HepG2 (cell line): ENCODE measurements at regions not wholly inside any gene's neighbourhood (a gene's known extent, or its start where the extent isn't known, plus 50 kb on each side); places are given as distances from the start of the nearest gene placed in this dataset.

Source experiments
- CENPBD1 ChIP-seq: sonication (generic); formaldehyde crosslinking; IDR thresholded peaks from 2 replicates; pipeline ENCODE4 v1.8.0; 2022; ENCODE audit warnings: missing genetic modification reagents, low read depth, mild to moderate bottlenecking, borderline replicate concordance
- GRHL1 ChIP-seq: sonication (generic); formaldehyde crosslinking; conservative IDR thresholded peaks from 2 replicates; pipeline ENCODE4 v1.8.0; 2022; ENCODE audit warnings: missing genetic modification reagents
- HNF4A ChIP-seq: sonication (generic); formaldehyde crosslinking; IDR thresholded peaks from 2 replicates; pipeline ENCODE4 v1.4.0; 2020; ENCODE audit warnings: missing genetic modification reagents
- ISL2 ChIP-seq: sonication (generic); formaldehyde crosslinking; IDR thresholded peaks from 2 replicates; pipeline ENCODE4 v1.5.0; 2020; ENCODE audit warnings: missing genetic modification reagents
- KDM1A ChIP-seq: IDR thresholded peaks from 2 replicates; pipeline ENCODE4 v1.6.1; 2016; ENCODE audit warnings: missing compliant biosample characterization
- KLF15 ChIP-seq: sonication (generic); formaldehyde crosslinking; IDR thresholded peaks from 2 replicates; pipeline ENCODE4 v1.8.1; 2023; ENCODE audit warnings: borderline replicate concordance, mild to moderate bottlenecking, inconsistent platforms, missing genetic modification reagents, mixed read lengths
- MAFK ChIP-seq, 2 experiments: IDR thresholded peaks in 1 of 2; conservative IDR thresholded peaks in 1 of 2; 2 replicates each; pipeline ENCODE4 v1.6.1; 2011; ENCODE audit warnings: improper control_type of control experiment in 2 of 2, low read length in 2 of 2
- MTERF4 ChIP-seq: sonication (generic); formaldehyde crosslinking; IDR thresholded peaks from 2 replicates; pipeline ENCODE4 v1.8.0; 2023; ENCODE audit warnings: mild to moderate bottlenecking, missing genetic modification reagents
- ONECUT2 ChIP-seq: sonication (generic); formaldehyde crosslinking; IDR thresholded peaks from 2 replicates; pipeline ENCODE4 v1.4.0; 2020; ENCODE audit warnings: missing genetic modification reagents
- POGZ ChIP-seq: sonication (generic); formaldehyde crosslinking; IDR thresholded peaks from 2 replicates; pipeline ENCODE4 v1.4.0; 2020; ENCODE audit warnings: mild to moderate bottlenecking, missing genetic modification reagents
- SAP130 ChIP-seq: IDR thresholded peaks from 2 replicates; pipeline ENCODE4 v1.6.1; 2016; ENCODE audit warnings: low read depth
- SNRNP70 ChIP-seq: fragments of 200-400 bp; formaldehyde crosslinking; IDR thresholded peaks from 2 replicates; pipeline ENCODE4 v1.6.1; 2017; ENCODE audit warnings: mild to moderate bottlenecking, low read depth, low read length, moderate library complexity
- TFDP1 ChIP-seq: IDR thresholded peaks from 2 replicates; pipeline ENCODE4 v1.6.1; 2016; ENCODE audit warnings: missing compliant biosample characterization, missing genetic modification reagents, borderline replicate concordance
- U2AF2 ChIP-seq: fragments of 200-400 bp; formaldehyde crosslinking; IDR thresholded peaks from 2 replicates; pipeline ENCODE4 v1.6.1; 2017; ENCODE audit warnings: low read depth, mild to moderate bottlenecking, low read length
- ZFP82 ChIP-seq: sonication (generic); formaldehyde crosslinking; IDR thresholded peaks from 2 replicates; pipeline ENCODE4 v1.5.1; 2020; ENCODE audit warnings: mild to moderate bottlenecking, missing genetic modification reagents, borderline replicate concordance
- ZNF350 ChIP-seq: sonication (generic); formaldehyde crosslinking; IDR thresholded peaks from 2 replicates; pipeline ENCODE4 v1.4.0; 2020; ENCODE audit warnings: mild to moderate bottlenecking, low read depth, missing genetic modification reagents, borderline replicate concordance
- ZNF414 ChIP-seq: sonication (generic); formaldehyde crosslinking; IDR thresholded peaks from 2 replicates; pipeline ENCODE4 v1.5.0; 2020; ENCODE audit warnings: missing genetic modification reagents
- ZNF710 ChIP-seq: sonication (generic); formaldehyde crosslinking; IDR thresholded peaks from 2 replicates; pipeline ENCODE4 v1.5.0; 2020; ENCODE audit warnings: mild to moderate bottlenecking, missing genetic modification reagents, borderline replicate concordance
- ZSCAN5A ChIP-seq: sonication (generic); formaldehyde crosslinking; IDR thresholded peaks from 2 replicates; pipeline ENCODE4 v1.8.0; 2022; ENCODE audit warnings: mild to moderate bottlenecking, missing genetic modification reagents, borderline replicate concordance

GRCh38 chr2:234676783-234677450, 180.0 kb upstream of the ARL4C start (continued):
- no peak for TF ChIP-seq ZNF350 (CRISPR knock-in tag)
- TF ChIP-seq ZFP82 (CRISPR knock-in tag) = no peak
- no peak for TF ChIP-seq KLF15 (CRISPR knock-in tag)
- TF ChIP-seq CENPBD1 (CRISPR knock-in tag) = no peak
- TF ChIP-seq SAP130 (CRISPR knock-in tag) = 0 out of 2 replicates have a peak, but pooled peaks have one; percentile 0
- no peak for TF ChIP-seq POGZ (CRISPR knock-in tag)
- TF ChIP-seq ZSCAN5A (CRISPR knock-in tag) = no peak
- no peak for TF ChIP-seq KDM1A (CRISPR knock-in tag)
- peak; percentile 68; the same call in 1 of the 2 replicates for TF ChIP-seq ZNF710 (CRISPR knock-in tag)
- TF ChIP-seq GRHL1 (CRISPR knock-in tag) = no peak
- no peak for TF ChIP-seq MTERF4 (CRISPR knock-in tag)
- TF ChIP-seq SNRNP70 = no peak
- no peak for TF ChIP-seq MAFK (conservative IDR thresholded peaks at IDR 0.05 in 1 of 2, IDR thresholded peaks at IDR 0.05 in 1 of 2; ENCODE audit: low read length in 2 of 2)
- TF ChIP-seq HNF4A (CRISPR knock-in tag) = peak; percentile 48
- no peak for TF ChIP-seq TFDP1 (CRISPR knock-in tag)
- TF ChIP-seq ISL2 = peak; percentile 92
- TF ChIP-seq ZNF414 (CRISPR knock-in tag) = no peak
- TF ChIP-seq ONECUT2 (CRISPR knock-in tag) = no peak
- TF ChIP-seq U2AF2 = no peak
